ENCODE measurements at regions not wholly inside any gene's neighbourhood (a gene's known extent, or its start where the extent isn't known, plus 50 kb on each side); places are given as distances from the start of the nearest gene placed in this dataset.

- no peak for TF ChIP-seq CTCF (IDR thresholded peaks at IDR 0.05; ENCODE audit: low read depth, low read length)
- no peak overlapping the region for H3K4me3 ChIP-seq (ENCODE audit: low read depth, low read length)
Measured at GRCh38 chr1:168991667-168992475, 114.6 kb upstream of the ATP1B1 start.

- TF ChIP-seq CTCF (IDR thresholded peaks at IDR 0.05; ENCODE audit: low read depth, low read length), result no peak
- H3K4me3 ChIP-seq (ENCODE audit: low read depth, low read length), result no peak overlapping the region
Measured at GRCh38 chr1:169001353-169001752, 105.1 kb upstream of the ATP1B1 start.

- TF ChIP-seq CTCF (IDR thresholded peaks at IDR 0.05; ENCODE audit: low read depth, low read length), result no peak
- no peak overlapping the region for H3K4me3 ChIP-seq (ENCODE audit: low read depth, low read length)
Measured at GRCh38 chr1:169003864-169004516, 102.5 kb upstream of the ATP1B1 start.

- no peak for TF ChIP-seq CTCF (IDR thresholded peaks at IDR 0.05; ENCODE audit: low read depth, low read length)
- H3K4me3 ChIP-seq (ENCODE audit: low read depth, low read length), result no peak overlapping the region
Measured at GRCh38 chr1:169005776-169006175, 100.7 kb upstream of the ATP1B1 start.

GRCh38 chr1:169009666-169010065 is 96.8 kb upstream of the ATP1B1 start:
- H3K4me3 ChIP-seq (ENCODE audit: low read depth, low read length), result no peak overlapping the region
- TF ChIP-seq CTCF (IDR thresholded peaks at IDR 0.05; ENCODE audit: low read depth, low read length), result no peak

GRCh38 chr1:169012416-169012815 is 94.1 kb upstream of the ATP1B1 start:
- no peak for TF ChIP-seq CTCF (IDR thresholded peaks at IDR 0.05; ENCODE audit: low read depth, low read length)
- H3K4me3 ChIP-seq (ENCODE audit: low read depth, low read length), result no peak overlapping the region

GRCh38 chr1:169013821-169014220 is 92.7 kb upstream of the ATP1B1 start:
- TF ChIP-seq CTCF (IDR thresholded peaks at IDR 0.05; ENCODE audit: low read depth, low read length), result no peak
- no peak overlapping the region for H3K4me3 ChIP-seq (ENCODE audit: low read depth, low read length)

All from WI38 (cell line).